ENCODE measurements at regions not wholly inside any gene's neighbourhood (a gene's known extent, or its start where the extent isn't known, plus 50 kb on each side); places are given as distances from the start of the nearest gene placed in this dataset.

GRCh38 chr2:126436411-126436810 is 219.5 kb upstream of the GYPC start:
- no peak for DNase-seq (ENCODE audit: extremely low spot score)

DNA sequence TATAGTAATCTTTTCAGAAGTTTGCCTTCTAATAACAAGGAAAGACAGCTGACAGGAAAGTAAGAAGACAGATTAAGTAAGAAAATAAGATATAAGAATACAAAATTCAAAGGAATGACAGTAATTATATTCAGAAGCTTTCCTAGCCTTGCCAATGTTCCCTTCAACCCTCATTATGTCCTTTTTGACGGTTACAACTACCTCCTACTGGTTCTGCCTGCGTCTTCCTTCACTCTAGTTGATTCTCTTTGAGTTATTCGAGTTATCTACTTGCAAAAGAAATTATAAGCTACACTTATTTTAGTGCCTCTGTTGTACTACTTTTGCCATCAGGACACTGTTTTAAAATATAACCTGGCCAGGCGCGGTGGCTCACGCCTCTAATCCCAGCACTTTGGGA is 218.9 kb upstream of the GYPC start:
- CTCF ChIA-PET: no interaction called here
- POLR2A ChIA-PET: no interaction called here
- no peak for DNase-seq (ENCODE audit: extremely low spot score)
- TF ChIP-seq BHLHE40 (IDR thresholded peaks at IDR 0.05; ENCODE audit: borderline replicate concordance) (no peak), TARDBP (IDR thresholded peaks at IDR 0.05) (no peak), ZNF384 (IDR thresholded peaks at IDR 0.05) (no peak), SUZ12 (IDR thresholded peaks at IDR 0.05) (no peak), FOXA1 (IDR thresholded peaks at IDR 0.05) (no peak), L3MBTL2 (conservative IDR thresholded peaks at IDR 0.05) (no peak), CTBP1 (IDR thresholded peaks at IDR 0.05; ENCODE audit: borderline replicate concordance) (no peak), FOXM1 (IDR thresholded peaks at IDR 0.05; ENCODE audit: borderline replicate concordance) (no peak), FOXK2 (IDR thresholded peaks at IDR 0.05) (no peak), HDGF (IDR thresholded peaks at IDR 0.05; ENCODE audit: borderline replicate concordance) (no peak), ARNT (IDR thresholded peaks at IDR 0.05) (no peak), ELF4 (IDR thresholded peaks at IDR 0.05) (no peak), SP1 (IDR thresholded peaks at IDR 0.05) (no peak), PKNOX1 (IDR thresholded peaks at IDR 0.05) (no peak), LEF1 (IDR thresholded peaks at IDR 0.05; ENCODE audit: borderline replicate concordance) (no peak), NFRKB (IDR thresholded peaks at IDR 0.05) (no peak)

More at GRCh38 chr2:126436411-126436810, 219.5 kb upstream of the GYPC start:
- TF ChIP-seq LEF1 (IDR thresholded peaks at IDR 0.05; ENCODE audit: borderline replicate concordance) (no peak), FOXA1 (IDR thresholded peaks at IDR 0.05) (no peak), NFRKB (IDR thresholded peaks at IDR 0.05) (no peak), ZNF384 (IDR thresholded peaks at IDR 0.05) (no peak), FOXM1 (IDR thresholded peaks at IDR 0.05; ENCODE audit: borderline replicate concordance) (no peak), L3MBTL2 (conservative IDR thresholded peaks at IDR 0.05) (no peak), SUZ12 (IDR thresholded peaks at IDR 0.05) (no peak)
- ChIA-PET POLR2A (no interaction called here), CTCF (no interaction called here)

- TF ChIP-seq SUZ12 (IDR thresholded peaks at IDR 0.05) (no peak), TARDBP (IDR thresholded peaks at IDR 0.05) (no peak), HDGF (IDR thresholded peaks at IDR 0.05; ENCODE audit: borderline replicate concordance) (no peak), FOXA1 (IDR thresholded peaks at IDR 0.05) (no peak), FOXK2 (IDR thresholded peaks at IDR 0.05) (no peak), LEF1 (IDR thresholded peaks at IDR 0.05; ENCODE audit: borderline replicate concordance) (no peak), CTBP1 (IDR thresholded peaks at IDR 0.05; ENCODE audit: borderline replicate concordance) (no peak), SP1 (IDR thresholded peaks at IDR 0.05) (no peak), PKNOX1 (IDR thresholded peaks at IDR 0.05) (no peak), ELF4 (IDR thresholded peaks at IDR 0.05) (no peak), L3MBTL2 (conservative IDR thresholded peaks at IDR 0.05) (no peak), BHLHE40 (IDR thresholded peaks at IDR 0.05; ENCODE audit: borderline replicate concordance) (no peak), ZNF384 (IDR thresholded peaks at IDR 0.05) (no peak), NFRKB (IDR thresholded peaks at IDR 0.05) (no peak), ARNT (IDR thresholded peaks at IDR 0.05) (no peak), FOXM1 (IDR thresholded peaks at IDR 0.05; ENCODE audit: borderline replicate concordance) (no peak)
- POLR2A ChIA-PET: no interaction called here
- CTCF ChIA-PET: no interaction called here
- DNase-seq (ENCODE audit: extremely low spot score): no peak
These were observed 211.4 kb upstream of the GYPC start for GRCh38 chr2:126444512-126444911.

DNA sequence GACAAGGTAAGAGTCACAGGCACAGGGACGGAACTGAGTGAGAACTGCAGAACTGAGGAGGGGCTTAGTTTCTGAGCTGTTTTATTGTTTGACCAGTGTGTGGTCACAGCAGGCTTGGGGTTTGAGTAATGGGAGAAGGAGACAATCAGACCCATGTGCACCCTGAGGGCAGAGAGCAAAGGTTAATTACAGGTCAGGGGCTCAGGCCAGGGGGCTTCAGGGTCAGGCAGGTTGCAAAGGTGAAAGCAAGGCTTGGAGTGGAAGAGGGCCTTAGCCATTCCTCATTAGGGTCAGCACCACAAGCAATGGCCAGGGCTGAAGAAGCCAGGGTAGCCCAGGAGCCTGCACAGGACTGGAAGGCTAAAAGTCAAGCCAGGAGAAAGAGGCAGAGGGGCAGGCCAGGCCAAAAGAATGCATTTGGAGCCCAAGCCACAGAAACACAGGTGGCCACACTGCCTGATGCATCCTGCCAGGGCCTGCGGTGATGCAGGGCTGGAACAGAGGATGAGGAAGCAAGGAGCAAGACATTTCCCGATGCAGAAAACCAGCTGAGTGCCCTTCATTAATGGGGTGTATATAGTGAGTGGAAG is 209.8 kb upstream of the GYPC start:
- no peak for DNase-seq (ENCODE audit: extremely low spot score)
- CTCF ChIA-PET: no interaction called here
- TF ChIP-seq FOXM1 (IDR thresholded peaks at IDR 0.05; ENCODE audit: borderline replicate concordance) (no peak), SP1 (IDR thresholded peaks at IDR 0.05) (no peak), TARDBP (IDR thresholded peaks at IDR 0.05) (no peak), ARNT (IDR thresholded peaks at IDR 0.05) (no peak), HDGF (IDR thresholded peaks at IDR 0.05; ENCODE audit: borderline replicate concordance) (no peak), L3MBTL2 (conservative IDR thresholded peaks at IDR 0.05) (no peak), BHLHE40 (IDR thresholded peaks at IDR 0.05; ENCODE audit: borderline replicate concordance) (no peak), NFRKB (IDR thresholded peaks at IDR 0.05) (no peak), FOXK2 (IDR thresholded peaks at IDR 0.05) (no peak), SUZ12 (IDR thresholded peaks at IDR 0.05) (no peak)
- POLR2A ChIA-PET: no interaction called here

GRCh38 chr2:126448611-126449010 is 207.3 kb upstream of the GYPC start:
- CTCF ChIA-PET: no interaction called here
- DNase-seq (ENCODE audit: extremely low spot score): no peak
- POLR2A ChIA-PET: no interaction called here
- TF ChIP-seq NFRKB (IDR thresholded peaks at IDR 0.05) (no peak), BHLHE40 (IDR thresholded peaks at IDR 0.05; ENCODE audit: borderline replicate concordance) (no peak), FOXA1 (IDR thresholded peaks at IDR 0.05) (no peak), ELF4 (IDR thresholded peaks at IDR 0.05) (no peak), HDGF (IDR thresholded peaks at IDR 0.05; ENCODE audit: borderline replicate concordance) (no peak), LEF1 (IDR thresholded peaks at IDR 0.05; ENCODE audit: borderline replicate concordance) (no peak), FOXK2 (IDR thresholded peaks at IDR 0.05) (no peak), SP1 (IDR thresholded peaks at IDR 0.05) (no peak), ZNF384 (IDR thresholded peaks at IDR 0.05) (no peak), FOXM1 (IDR thresholded peaks at IDR 0.05; ENCODE audit: borderline replicate concordance) (no peak), TARDBP (IDR thresholded peaks at IDR 0.05) (no peak), SUZ12 (IDR thresholded peaks at IDR 0.05) (no peak), CTBP1 (IDR thresholded peaks at IDR 0.05; ENCODE audit: borderline replicate concordance) (no peak), ARNT (IDR thresholded peaks at IDR 0.05) (no peak), L3MBTL2 (conservative IDR thresholded peaks at IDR 0.05) (no peak), PKNOX1 (IDR thresholded peaks at IDR 0.05) (no peak)

DNA sequence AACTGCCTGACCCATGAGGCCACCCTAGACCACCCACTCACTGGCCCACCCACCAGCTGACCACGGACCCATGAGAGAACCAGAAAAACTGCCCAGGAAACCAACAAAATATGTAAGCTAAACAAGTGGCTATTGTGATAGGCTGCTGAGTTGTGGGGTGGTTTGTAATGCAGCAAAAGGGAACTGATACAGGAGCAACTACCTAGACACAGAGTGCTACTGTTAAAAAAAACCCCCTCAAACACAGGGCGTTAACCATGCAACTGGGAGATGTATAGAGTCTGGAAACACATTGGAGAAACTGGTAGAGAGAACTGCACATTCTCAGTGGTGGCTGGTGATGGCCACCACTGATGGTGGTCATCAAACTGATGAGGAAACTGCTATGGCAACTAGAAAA is 206.3 kb upstream of the GYPC start:
- ChIA-PET POLR2A (no interaction called here), CTCF (interaction anchor here (0.6 kb wide), 1 partner anchor 327 kb away, joined by 3 read pairs; no protein-coding TSS in a partner anchor)
- DNase-seq (ENCODE audit: extremely low spot score): no peak
- TF ChIP-seq ARNT (IDR thresholded peaks at IDR 0.05) (no peak), NFRKB (IDR thresholded peaks at IDR 0.05) (no peak), BHLHE40 (IDR thresholded peaks at IDR 0.05; ENCODE audit: borderline replicate concordance) (no peak), FOXK2 (IDR thresholded peaks at IDR 0.05) (no peak), TARDBP (IDR thresholded peaks at IDR 0.05) (no peak), L3MBTL2 (conservative IDR thresholded peaks at IDR 0.05) (no peak), SP1 (IDR thresholded peaks at IDR 0.05) (no peak), PKNOX1 (IDR thresholded peaks at IDR 0.05) (no peak), FOXM1 (IDR thresholded peaks at IDR 0.05; ENCODE audit: borderline replicate concordance) (no peak), LEF1 (IDR thresholded peaks at IDR 0.05; ENCODE audit: borderline replicate concordance) (no peak), HDGF (IDR thresholded peaks at IDR 0.05; ENCODE audit: borderline replicate concordance) (no peak), SUZ12 (IDR thresholded peaks at IDR 0.05) (no peak), FOXA1 (IDR thresholded peaks at IDR 0.05) (no peak), ZNF384 (IDR thresholded peaks at IDR 0.05) (no peak), CTBP1 (IDR thresholded peaks at IDR 0.05; ENCODE audit: borderline replicate concordance) (no peak), ELF4 (IDR thresholded peaks at IDR 0.05) (no peak)

Data from HEK293T (cell line).